IMR-90 (cell line): ENCODE measurements at regions not wholly inside any gene's neighbourhood (a gene's known extent, or its start where the extent isn't known, plus 50 kb on each side); places are given as distances from the start of the nearest gene placed in this dataset.

Experiments used
- BHLHE40 ChIP-seq: fragments of 150-350 bp; IDR thresholded peaks from 2 replicates; pipeline ENCODE4 v1.6.1; 2016; ENCODE audit warnings: mild to moderate bottlenecking, low read depth, low read length
- CEBPB ChIP-seq: IDR thresholded peaks from 2 replicates; pipeline ENCODE4 v1.6.1; 2012; ENCODE audit warnings: low read depth, low read length, improper control_type of control experiment
- CTCF ChIP-seq: conservative IDR thresholded peaks from 2 replicates; pipeline ENCODE4 v1.5.1; 2012; ENCODE audit warnings: mild to moderate bottlenecking, low read depth, low read length, improper control_type of control experiment
- MXI1 ChIP-seq: IDR thresholded peaks from 2 replicates; pipeline ENCODE4 v1.6.1; 2012; ENCODE audit warnings: low read depth, mild to moderate bottlenecking, low read length, moderate library complexity, borderline replicate concordance
- POLR2A ChIP-seq: IDR thresholded peaks from 2 replicates; pipeline ENCODE4 v1.6.1; 2012; ENCODE audit warnings: mild to moderate bottlenecking, low read depth, low read length
- RAD21 ChIP-seq: IDR thresholded peaks from 2 replicates; pipeline ENCODE4 v1.6.1; 2012; ENCODE audit warnings: low read length, improper control_type of control experiment

GRCh38 chr7:98788966-98789365, 80.8 kb downstream of the TMEM130 start:
- TF ChIP-seq CTCF (no peak), BHLHE40 (no peak), POLR2A (no peak), CEBPB (no peak), MXI1 (no peak), RAD21 (no peak)
